WTC11 (cell line): ENCODE measurements at regions not wholly inside any gene's neighbourhood (a gene's known extent, or its start where the extent isn't known, plus 50 kb on each side); places are given as distances from the start of the nearest gene placed in this dataset.

ENCODE experiments used
- ATAC-seq: fragments of 200-7000 bp; cut with Tn5 transposase; 2 replicates; pipeline ENCODE4 v1.10.0; 2021; ENCODE audit warnings: mild to moderate bottlenecking, moderate library complexity
- CTCF ChIA-PET: fragments of 300-600 bp; sonication (Branson Sonifier 250); formaldehyde crosslinking; loops from one replicate; lab custom pipeline; 2021; ENCODE audit warnings: antibody characterized with exemption; lab: Charles Lee
- POLR2A ChIA-PET: fragments of 350-600 bp; sonication (Branson Sonifier 250); formaldehyde crosslinking; loops from one replicate; lab custom pipeline; 2021; ENCODE audit warnings: antibody characterized with exemption; lab: Charles Lee
- DNase-seq: peaks from one replicate; pipeline ENCODE4 v3.0.0; 2021; ENCODE audit warnings: low spot score
- H3K27ac Mint-ChIP-seq: 2 replicates; pipeline ENCODE4 v1.8.0; 2021; ENCODE audit warnings: mixed read lengths
- H3K27me3 Mint-ChIP-seq: 2 replicates; pipeline ENCODE4 v1.8.0; 2021; ENCODE audit warnings: low read depth, mild to moderate bottlenecking, moderate library complexity, mixed read lengths
- H3K36me3 Mint-ChIP-seq: 2 replicates; pipeline ENCODE4 v1.8.0; 2021; ENCODE audit warnings: mixed read lengths
- H3K4me1 Mint-ChIP-seq: 2 replicates; pipeline ENCODE4 v1.8.0; 2022; ENCODE audit warnings: mixed read lengths
- H3K4me3 Mint-ChIP-seq: 2 replicates; pipeline ENCODE4 v1.8.0; 2021; ENCODE audit warnings: mild to moderate bottlenecking, moderate library complexity, mixed read lengths
- H3K9me3 Mint-ChIP-seq: 2 replicates; pipeline ENCODE4 v1.8.0; 2021; ENCODE audit warnings: mixed read lengths
- CREB1 ChIP-seq: sonication (generic); formaldehyde crosslinking; IDR thresholded peaks from 2 replicates; pipeline ENCODE4 v1.8.0; 2023; ENCODE audit warnings: mild to moderate bottlenecking, missing genetic modification reagents
- CREM ChIP-seq: sonication (generic); formaldehyde crosslinking; IDR thresholded peaks from 2 replicates; pipeline ENCODE4 v1.8.1; 2022; ENCODE audit warnings: mild to moderate bottlenecking, missing genetic modification reagents, moderate library complexity
- ELF4 ChIP-seq: sonication (generic); formaldehyde crosslinking; IDR thresholded peaks from 2 replicates; pipeline ENCODE4 v1.8.1; 2022; ENCODE audit warnings: low read depth, mild to moderate bottlenecking, moderate library complexity, missing genetic modification reagents
- EMX1 ChIP-seq: fragments of 250-450 bp; sonication (Bioruptor Pico); IDR thresholded peaks from 2 replicates; pipeline ENCODE4 v1.8.0; 2021; ENCODE audit warnings: mild to moderate bottlenecking
- ESRRA ChIP-seq: sonication (generic); formaldehyde crosslinking; IDR thresholded peaks from 2 replicates; pipeline ENCODE4 v1.8.1; 2022; ENCODE audit warnings: mild to moderate bottlenecking, missing genetic modification reagents, borderline replicate concordance
- FOXJ3 ChIP-seq: sonication (generic); formaldehyde crosslinking; IDR thresholded peaks from 2 replicates; pipeline ENCODE4 v1.9.0; 2021; ENCODE audit warnings: missing genetic modification reagents, mild to moderate bottlenecking, borderline replicate concordance
- GABPB1 ChIP-seq: sonication (generic); formaldehyde crosslinking; IDR thresholded peaks from 2 replicates; pipeline ENCODE4 v1.8.1; 2023; ENCODE audit warnings: mild to moderate bottlenecking, missing genetic modification reagents
- GTF2I ChIP-seq: fragments of 250-450 bp; sonication (Bioruptor Pico); conservative IDR thresholded peaks from 2 replicates; pipeline ENCODE4 v1.4.0; 2021; ENCODE audit warnings: mild to moderate bottlenecking
- IRF2 ChIP-seq: sonication (generic); formaldehyde crosslinking; IDR thresholded peaks from 2 replicates; pipeline ENCODE4 v1.8.0; 2022; ENCODE audit warnings: low read depth, missing genetic modification reagents, borderline replicate concordance
- JUN ChIP-seq: sonication (generic); formaldehyde crosslinking; IDR thresholded peaks from 2 replicates; pipeline ENCODE4 v1.8.0; 2023; ENCODE audit warnings: mild to moderate bottlenecking, missing genetic modification reagents
- NFATC4 ChIP-seq: fragments of 250-450 bp; sonication (Bioruptor Pico); IDR thresholded peaks from 2 replicates; pipeline ENCODE4 v1.9.0; 2021; ENCODE audit warnings: mild to moderate bottlenecking
- NFE2L1 ChIP-seq: sonication (generic); formaldehyde crosslinking; IDR thresholded peaks from 2 replicates; pipeline ENCODE4 v1.8.1; 2023; ENCODE audit warnings: missing genetic modification reagents
- NFYB ChIP-seq: sonication (generic); formaldehyde crosslinking; conservative IDR thresholded peaks from 2 replicates; pipeline ENCODE4 v1.8.0; 2022; ENCODE audit warnings: low read depth, missing genetic modification reagents
- NR1H2 ChIP-seq: sonication (generic); formaldehyde crosslinking; IDR thresholded peaks from 2 replicates; pipeline ENCODE4 v1.9.0; 2021; ENCODE audit warnings: mild to moderate bottlenecking, moderate library complexity, missing genetic modification reagents
- NR2C2 ChIP-seq: sonication (generic); formaldehyde crosslinking; IDR thresholded peaks from 2 replicates; pipeline ENCODE4 v1.8.0; 2022; ENCODE audit warnings: mild to moderate bottlenecking, missing genetic modification reagents
- OVOL2 ChIP-seq: fragments of 250-450 bp; sonication (Bioruptor Pico); IDR thresholded peaks from 2 replicates; pipeline ENCODE4 v1.9.0; 2021; ENCODE audit warnings: mild to moderate bottlenecking, borderline replicate concordance
- PRRX2 ChIP-seq: fragments of 250-450 bp; sonication (Bioruptor Pico); IDR thresholded peaks from 2 replicates; pipeline ENCODE4 v1.8.0; 2021; ENCODE audit warnings: mild to moderate bottlenecking
- TP53 ChIP-seq: sonication (generic); formaldehyde crosslinking; IDR thresholded peaks from 2 replicates; pipeline ENCODE4 v1.8.1; 2023; ENCODE audit warnings: mild to moderate bottlenecking, missing genetic modification reagents
- ZNF219 ChIP-seq: sonication (generic); formaldehyde crosslinking; IDR thresholded peaks from 2 replicates; pipeline ENCODE4 v1.8.0; 2023; ENCODE audit warnings: missing genetic modification reagents, mild to moderate bottlenecking, borderline replicate concordance
- ZNF232 ChIP-seq: sonication (generic); formaldehyde crosslinking; IDR thresholded peaks from 2 replicates; pipeline ENCODE4 v1.8.0; 2022; ENCODE audit warnings: mild to moderate bottlenecking, missing genetic modification reagents
- ZNF317 ChIP-seq: sonication (generic); formaldehyde crosslinking; IDR thresholded peaks from 2 replicates; pipeline ENCODE4 v1.8.1; 2023; ENCODE audit warnings: low read depth, mild to moderate bottlenecking, moderate library complexity, missing genetic modification reagents, borderline replicate concordance
- ZNF416 ChIP-seq: fragments of 250-450 bp; sonication (Bioruptor Pico); IDR thresholded peaks from 2 replicates; pipeline ENCODE4 v1.9.0; 2021; ENCODE audit warnings: mild to moderate bottlenecking, inconsistent platforms
- TF ChIP-seq, protein P1 (sequence below): fragments of 250-450 bp; sonication (Bioruptor Pico); IDR thresholded peaks from 2 replicates; pipeline ENCODE4 v1.8.0; 2021; ENCODE audit warnings: mild to moderate bottlenecking
- TF ChIP-seq, protein P2 (sequence below): fragments of 200-600 bp; IDR thresholded peaks from 2 replicates; pipeline ENCODE4 v1.8.0; 2022; ENCODE audit warnings: antibody characterized with exemption
- TF ChIP-seq, protein P3 (sequence below): fragments of 250-450 bp; sonication (Bioruptor Pico); IDR thresholded peaks from 2 replicates; pipeline ENCODE4 v1.9.0; 2021; ENCODE audit warnings: mild to moderate bottlenecking
- TF ChIP-seq, protein P4 (sequence below): sonication (generic); formaldehyde crosslinking; IDR thresholded peaks from 2 replicates; pipeline ENCODE4 v1.8.0; 2023; ENCODE audit warnings: missing genetic modification reagents, mild to moderate bottlenecking, borderline replicate concordance

DNA sequence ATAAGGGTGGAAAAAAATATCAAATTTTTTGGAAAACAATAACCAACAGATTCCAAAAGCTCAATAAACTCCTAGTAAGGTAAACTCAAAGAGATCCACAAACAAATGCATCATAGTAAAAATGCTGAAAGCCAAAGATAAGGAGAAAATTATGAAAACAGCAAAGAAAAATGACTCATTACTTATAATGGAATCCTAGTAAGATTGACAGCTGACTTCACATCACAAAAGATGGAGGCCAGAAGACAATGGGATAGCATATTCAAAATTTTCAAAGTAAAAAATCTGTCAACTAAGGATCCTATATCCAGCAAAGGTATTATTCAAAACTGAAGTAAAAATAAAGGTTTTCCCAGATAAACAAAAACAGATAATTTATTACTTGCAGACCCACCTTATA is 183.4 kb upstream of the VIPR2 start:
- Mint-ChIP-seq H3K9me3 (peaks cover 70% of the 10 kb centered on the region), H3K4me3 (no peak overlapping the region), H3K36me3 (peaks cover 44% of the 10 kb centered on the region), H3K27me3 (peaks cover 13% of the 10 kb centered on the region), H3K4me1 (no peaks in the 10 kb centered on the region), H3K27ac (no peak overlapping the region)
- TF ChIP-seq TP53 (CRISPR knock-in tag) (no peak), ZNF317 (CRISPR knock-in tag) (peak; percentile 87)
- ATAC-seq = no peak
- CTCF ChIA-PET = no interaction called here
- DNase-seq = no peak
- POLR2A ChIA-PET = no interaction called here

DNA sequence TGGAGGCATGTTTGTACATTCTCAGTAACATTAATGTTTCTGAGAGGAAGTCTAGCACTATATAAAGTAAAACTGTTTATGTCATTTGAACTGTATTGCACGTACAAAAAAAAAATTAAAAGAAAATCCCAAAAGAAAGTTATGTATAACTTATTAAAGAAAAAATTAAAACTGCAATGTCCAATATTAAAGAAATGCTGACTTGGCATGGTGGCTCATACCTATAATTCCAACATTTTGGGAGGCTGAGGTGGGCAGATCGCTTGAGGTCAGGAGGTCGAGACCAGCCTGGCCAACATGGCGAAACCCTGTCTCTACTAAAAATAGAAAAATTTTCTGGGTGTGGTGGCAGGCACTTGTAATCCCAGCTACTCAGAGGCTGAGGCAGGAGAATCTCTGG is 178.7 kb upstream of the VIPR2 start:
- H3K4me3 Mint-ChIP-seq = no peak overlapping the region
- H3K27ac Mint-ChIP-seq = no peak overlapping the region
- ChIA-PET CTCF (no interaction called here), POLR2A (no interaction called here)
- DNase-seq = no peak
- peaks cover 58% of the 10 kb centered on the region for H3K36me3 Mint-ChIP-seq
- H3K4me1 Mint-ChIP-seq = no peaks in the 10 kb centered on the region
- peaks cover 82% of the 10 kb centered on the region for H3K9me3 Mint-ChIP-seq
- no peak for TF ChIP-seq EMX1
- TF ChIP-seq, protein P1, sequence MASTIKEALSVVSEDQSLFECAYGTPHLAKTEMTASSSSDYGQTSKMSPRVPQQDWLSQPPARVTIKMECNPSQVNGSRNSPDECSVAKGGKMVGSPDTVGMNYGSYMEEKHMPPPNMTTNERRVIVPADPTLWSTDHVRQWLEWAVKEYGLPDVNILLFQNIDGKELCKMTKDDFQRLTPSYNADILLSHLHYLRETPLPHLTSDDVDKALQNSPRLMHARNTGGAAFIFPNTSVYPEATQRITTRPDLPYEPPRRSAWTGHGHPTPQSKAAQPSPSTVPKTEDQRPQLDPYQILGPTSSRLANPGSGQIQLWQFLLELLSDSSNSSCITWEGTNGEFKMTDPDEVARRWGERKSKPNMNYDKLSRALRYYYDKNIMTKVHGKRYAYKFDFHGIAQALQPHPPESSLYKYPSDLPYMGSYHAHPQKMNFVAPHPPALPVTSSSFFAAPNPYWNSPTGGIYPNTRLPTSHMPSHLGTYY = no peak
- TF ChIP-seq CREM (CRISPR knock-in tag) = no peak
- TF ChIP-seq IRF2 (CRISPR knock-in tag) = no peak
- TF ChIP-seq NR2C2 (CRISPR knock-in tag) = no peak
- TF ChIP-seq, protein P2, sequence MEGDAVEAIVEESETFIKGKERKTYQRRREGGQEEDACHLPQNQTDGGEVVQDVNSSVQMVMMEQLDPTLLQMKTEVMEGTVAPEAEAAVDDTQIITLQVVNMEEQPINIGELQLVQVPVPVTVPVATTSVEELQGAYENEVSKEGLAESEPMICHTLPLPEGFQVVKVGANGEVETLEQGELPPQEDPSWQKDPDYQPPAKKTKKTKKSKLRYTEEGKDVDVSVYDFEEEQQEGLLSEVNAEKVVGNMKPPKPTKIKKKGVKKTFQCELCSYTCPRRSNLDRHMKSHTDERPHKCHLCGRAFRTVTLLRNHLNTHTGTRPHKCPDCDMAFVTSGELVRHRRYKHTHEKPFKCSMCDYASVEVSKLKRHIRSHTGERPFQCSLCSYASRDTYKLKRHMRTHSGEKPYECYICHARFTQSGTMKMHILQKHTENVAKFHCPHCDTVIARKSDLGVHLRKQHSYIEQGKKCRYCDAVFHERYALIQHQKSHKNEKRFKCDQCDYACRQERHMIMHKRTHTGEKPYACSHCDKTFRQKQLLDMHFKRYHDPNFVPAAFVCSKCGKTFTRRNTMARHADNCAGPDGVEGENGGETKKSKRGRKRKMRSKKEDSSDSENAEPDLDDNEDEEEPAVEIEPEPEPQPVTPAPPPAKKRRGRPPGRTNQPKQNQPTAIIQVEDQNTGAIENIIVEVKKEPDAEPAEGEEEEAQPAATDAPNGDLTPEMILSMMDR = no peak
- no peak for TF ChIP-seq GTF2I
- TF ChIP-seq ZNF317 (CRISPR knock-in tag) = no peak
- no peak for TF ChIP-seq NFE2L1 (CRISPR knock-in tag)
- no peak for TF ChIP-seq ZNF219 (CRISPR knock-in tag)
- TF ChIP-seq GABPB1 (CRISPR knock-in tag) = no peak
- TF ChIP-seq, protein P3, sequence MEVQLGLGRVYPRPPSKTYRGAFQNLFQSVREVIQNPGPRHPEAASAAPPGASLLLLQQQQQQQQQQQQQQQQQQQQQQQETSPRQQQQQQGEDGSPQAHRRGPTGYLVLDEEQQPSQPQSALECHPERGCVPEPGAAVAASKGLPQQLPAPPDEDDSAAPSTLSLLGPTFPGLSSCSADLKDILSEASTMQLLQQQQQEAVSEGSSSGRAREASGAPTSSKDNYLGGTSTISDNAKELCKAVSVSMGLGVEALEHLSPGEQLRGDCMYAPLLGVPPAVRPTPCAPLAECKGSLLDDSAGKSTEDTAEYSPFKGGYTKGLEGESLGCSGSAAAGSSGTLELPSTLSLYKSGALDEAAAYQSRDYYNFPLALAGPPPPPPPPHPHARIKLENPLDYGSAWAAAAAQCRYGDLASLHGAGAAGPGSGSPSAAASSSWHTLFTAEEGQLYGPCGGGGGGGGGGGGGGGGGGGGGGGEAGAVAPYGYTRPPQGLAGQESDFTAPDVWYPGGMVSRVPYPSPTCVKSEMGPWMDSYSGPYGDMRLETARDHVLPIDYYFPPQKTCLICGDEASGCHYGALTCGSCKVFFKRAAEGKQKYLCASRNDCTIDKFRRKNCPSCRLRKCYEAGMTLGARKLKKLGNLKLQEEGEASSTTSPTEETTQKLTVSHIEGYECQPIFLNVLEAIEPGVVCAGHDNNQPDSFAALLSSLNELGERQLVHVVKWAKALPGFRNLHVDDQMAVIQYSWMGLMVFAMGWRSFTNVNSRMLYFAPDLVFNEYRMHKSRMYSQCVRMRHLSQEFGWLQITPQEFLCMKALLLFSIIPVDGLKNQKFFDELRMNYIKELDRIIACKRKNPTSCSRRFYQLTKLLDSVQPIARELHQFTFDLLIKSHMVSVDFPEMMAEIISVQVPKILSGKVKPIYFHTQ (CRISPR knock-in tag) = no peak
- TF ChIP-seq ELF4 = no peak
- no peak for TF ChIP-seq OVOL2 (CRISPR knock-in tag)
- no peak for TF ChIP-seq FOXJ3
- no peak for TF ChIP-seq NFATC4 (CRISPR knock-in tag)
- TF ChIP-seq NR1H2 (CRISPR knock-in tag) = no peak
- no peak for TF ChIP-seq JUN (CRISPR knock-in tag)
- H3K27me3 Mint-ChIP-seq = peaks cover 10% of the 10 kb centered on the region
- ATAC-seq = no peak

DNA sequence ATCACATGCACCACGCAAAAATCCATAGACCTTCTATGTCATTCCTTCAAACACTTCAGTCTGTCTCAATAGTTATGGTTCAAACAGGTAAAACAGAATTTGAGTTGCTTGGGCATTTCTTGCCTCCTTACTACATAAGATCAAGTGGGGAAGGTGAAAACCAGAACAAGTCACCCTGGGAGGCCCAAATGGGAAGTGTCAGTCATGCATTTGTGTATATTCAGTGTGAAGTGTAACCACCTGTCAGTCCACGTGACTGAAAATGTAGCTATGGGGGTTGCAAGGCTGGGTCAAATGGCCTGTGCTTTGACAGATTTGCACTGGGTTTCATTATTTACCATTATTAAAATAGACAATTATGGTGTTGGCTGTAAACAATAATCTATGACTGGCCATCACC is 176.6 kb upstream of the VIPR2 start:
- peaks cover 7% of the 10 kb centered on the region for H3K27me3 Mint-ChIP-seq
- no peak overlapping the region for H3K4me3 Mint-ChIP-seq
- peaks cover 87% of the 10 kb centered on the region for H3K9me3 Mint-ChIP-seq
- ATAC-seq (no peak), DNase-seq (no peak)
- no peak overlapping the region for H3K27ac Mint-ChIP-seq
- no peaks in the 10 kb centered on the region for H3K4me1 Mint-ChIP-seq
- CTCF ChIA-PET = no interaction called here
- POLR2A ChIA-PET = no interaction called here
- peaks cover 55% of the 10 kb centered on the region for H3K36me3 Mint-ChIP-seq
- TF ChIP-seq NFYB (CRISPR knock-in tag) = no peak
- no peak for TF ChIP-seq NFATC4 (CRISPR knock-in tag)
- no peak for TF ChIP-seq CREM (CRISPR knock-in tag)
- no peak for TF ChIP-seq CREB1 (CRISPR knock-in tag)
- no peak for TF ChIP-seq ESRRA (CRISPR knock-in tag)
- TF ChIP-seq ZNF232 = no peak
- TF ChIP-seq NR1H2 (CRISPR knock-in tag) = no peak
- TF ChIP-seq ZNF416 = no peak
- no peak for TF ChIP-seq ZNF219 (CRISPR knock-in tag)
- no peak for TF ChIP-seq PRRX2 (CRISPR knock-in tag)
- TF ChIP-seq, protein P4, sequence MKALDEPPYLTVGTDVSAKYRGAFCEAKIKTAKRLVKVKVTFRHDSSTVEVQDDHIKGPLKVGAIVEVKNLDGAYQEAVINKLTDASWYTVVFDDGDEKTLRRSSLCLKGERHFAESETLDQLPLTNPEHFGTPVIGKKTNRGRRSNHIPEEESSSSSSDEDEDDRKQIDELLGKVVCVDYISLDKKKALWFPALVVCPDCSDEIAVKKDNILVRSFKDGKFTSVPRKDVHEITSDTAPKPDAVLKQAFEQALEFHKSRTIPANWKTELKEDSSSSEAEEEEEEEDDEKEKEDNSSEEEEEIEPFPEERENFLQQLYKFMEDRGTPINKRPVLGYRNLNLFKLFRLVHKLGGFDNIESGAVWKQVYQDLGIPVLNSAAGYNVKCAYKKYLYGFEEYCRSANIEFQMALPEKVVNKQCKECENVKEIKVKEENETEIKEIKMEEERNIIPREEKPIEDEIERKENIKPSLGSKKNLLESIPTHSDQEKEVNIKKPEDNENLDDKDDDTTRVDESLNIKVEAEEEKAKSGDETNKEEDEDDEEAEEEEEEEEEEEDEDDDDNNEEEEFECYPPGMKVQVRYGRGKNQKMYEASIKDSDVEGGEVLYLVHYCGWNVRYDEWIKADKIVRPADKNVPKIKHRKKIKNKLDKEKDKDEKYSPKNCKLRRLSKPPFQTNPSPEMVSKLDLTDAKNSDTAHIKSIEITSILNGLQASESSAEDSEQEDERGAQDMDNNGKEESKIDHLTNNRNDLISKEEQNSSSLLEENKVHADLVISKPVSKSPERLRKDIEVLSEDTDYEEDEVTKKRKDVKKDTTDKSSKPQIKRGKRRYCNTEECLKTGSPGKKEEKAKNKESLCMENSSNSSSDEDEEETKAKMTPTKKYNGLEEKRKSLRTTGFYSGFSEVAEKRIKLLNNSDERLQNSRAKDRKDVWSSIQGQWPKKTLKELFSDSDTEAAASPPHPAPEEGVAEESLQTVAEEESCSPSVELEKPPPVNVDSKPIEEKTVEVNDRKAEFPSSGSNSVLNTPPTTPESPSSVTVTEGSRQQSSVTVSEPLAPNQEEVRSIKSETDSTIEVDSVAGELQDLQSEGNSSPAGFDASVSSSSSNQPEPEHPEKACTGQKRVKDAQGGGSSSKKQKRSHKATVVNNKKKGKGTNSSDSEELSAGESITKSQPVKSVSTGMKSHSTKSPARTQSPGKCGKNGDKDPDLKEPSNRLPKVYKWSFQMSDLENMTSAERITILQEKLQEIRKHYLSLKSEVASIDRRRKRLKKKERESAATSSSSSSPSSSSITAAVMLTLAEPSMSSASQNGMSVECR (CRISPR knock-in tag) = no peak
- no peak for TF ChIP-seq OVOL2 (CRISPR knock-in tag)
